MCF 10A (cell line): ENCODE measurements at regions not wholly inside any gene's neighbourhood (a gene's known extent, or its start where the extent isn't known, plus 50 kb on each side); places are given as distances from the start of the nearest gene placed in this dataset.

Source experiments
- BruUV-seq: library from RNA; stranded (reverse); fragments of 400-500 nt; replicated peaks from 2 replicates; lab custom pipeline; 2021; lab: Mats Ljungman, UMichigan
- CTCF ChIA-PET: fragments of 300-600 bp; sonication (Branson Sonifier 250); formaldehyde crosslinking; extraction: SDS; loops from one replicate; lab custom pipeline; 2021; ENCODE audit warnings: antibody characterized with exemption, inconsistent platforms; lab: Yijun Ruan, JAX
- POLR2A ChIA-PET: fragments of 300-600, 350-650 bp; sonication (Branson Sonifier 250); formaldehyde crosslinking; extraction: SDS; loops from one replicate; lab custom pipeline; 2020; ENCODE audit warnings: antibody characterized with exemption, inconsistent platforms; lab: Yijun Ruan, JAX
- DNase-seq: peaks from one replicate; pipeline ENCODE4 v3.0.0-alpha.2; 2018; ENCODE audit not compliant: unreplicated experiment
- H3K27ac Mint-ChIP-seq: one replicate; pipeline ENCODE4 v1.8.0; 2022; ENCODE audit warnings: mild to moderate bottlenecking, low read depth, mixed read lengths; ENCODE audit not compliant: unreplicated experiment
- H3K27me3 Mint-ChIP-seq: one replicate; pipeline ENCODE4 v1.8.0; 2022; ENCODE audit warnings: mixed read lengths; ENCODE audit not compliant: insufficient read depth, unreplicated experiment
- H3K36me3 Mint-ChIP-seq: one replicate; pipeline ENCODE4 v1.8.0; 2022; ENCODE audit warnings: mild to moderate bottlenecking, moderate library complexity, mixed read lengths; ENCODE audit not compliant: insufficient read depth, unreplicated experiment
- H3K4me1 Mint-ChIP-seq: one replicate; pipeline ENCODE4 v1.8.0; 2022; ENCODE audit warnings: mixed read lengths; ENCODE audit not compliant: insufficient read depth, unreplicated experiment
- H3K4me3 Mint-ChIP-seq: one replicate; pipeline ENCODE4 v1.8.0; 2022; ENCODE audit warnings: mild to moderate bottlenecking, moderate library complexity, mixed read lengths; ENCODE audit not compliant: unreplicated experiment
- H3K9me3 Mint-ChIP-seq: one replicate; pipeline ENCODE4 v1.8.0; 2022; ENCODE audit warnings: mixed read lengths; ENCODE audit not compliant: unreplicated experiment
- intact Hi-C: fragments of 100-400 bp; cut with micrococcal nuclease; formaldehyde crosslinking; loops from 2 replicates; pipeline ENCODE4 v1.14.1; 2022
- TF ChIP-seq, protein P1 (sequence below): fragments of 200-600 bp; IDR thresholded peaks from one replicate; pipeline ENCODE4 v1.8.0; 2022; ENCODE audit warnings: antibody characterized with exemption, mild to moderate bottlenecking; ENCODE audit not compliant: unreplicated experiment

DNA sequence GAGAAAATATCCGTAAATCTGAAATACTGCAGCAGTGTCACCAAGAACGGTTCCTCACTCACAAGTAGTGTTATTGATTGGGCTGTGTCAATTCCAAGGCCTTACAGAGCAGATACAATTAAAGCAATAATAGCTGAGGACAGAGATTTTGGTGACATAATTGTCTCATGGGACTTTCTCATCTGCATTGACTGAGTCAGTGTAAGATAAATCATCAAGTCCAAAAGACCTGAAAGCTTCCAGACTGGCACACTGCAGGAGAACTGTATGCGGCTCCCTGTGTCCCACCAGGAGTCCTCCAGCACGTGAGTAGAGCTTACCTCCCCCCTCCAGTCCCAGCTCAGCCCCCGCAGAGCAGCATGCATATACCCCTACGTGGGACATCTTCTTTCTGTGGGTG, 655.2 kb upstream of the ARID1B start:
- Mint-ChIP-seq H3K4me1 (peaks cover 5% of the 10 kb centered on the region), H3K36me3 (no peaks in the 10 kb centered on the region), H3K4me3 (no peak overlapping the region), H3K27ac (no peak overlapping the region), H3K27me3 (no peaks in the 10 kb centered on the region), H3K9me3 (peaks cover 11% of the 10 kb centered on the region)
- no TSS peak for BruUV-seq
- intact Hi-C loops = no loop called here
- POLR2A ChIA-PET = no interaction called here
- CTCF ChIA-PET = interaction anchor here (0.6 kb wide), 1 partner anchor 12 kb away, joined by 3 read pairs; no protein-coding TSS in a partner anchor
- TF ChIP-seq, protein P1, sequence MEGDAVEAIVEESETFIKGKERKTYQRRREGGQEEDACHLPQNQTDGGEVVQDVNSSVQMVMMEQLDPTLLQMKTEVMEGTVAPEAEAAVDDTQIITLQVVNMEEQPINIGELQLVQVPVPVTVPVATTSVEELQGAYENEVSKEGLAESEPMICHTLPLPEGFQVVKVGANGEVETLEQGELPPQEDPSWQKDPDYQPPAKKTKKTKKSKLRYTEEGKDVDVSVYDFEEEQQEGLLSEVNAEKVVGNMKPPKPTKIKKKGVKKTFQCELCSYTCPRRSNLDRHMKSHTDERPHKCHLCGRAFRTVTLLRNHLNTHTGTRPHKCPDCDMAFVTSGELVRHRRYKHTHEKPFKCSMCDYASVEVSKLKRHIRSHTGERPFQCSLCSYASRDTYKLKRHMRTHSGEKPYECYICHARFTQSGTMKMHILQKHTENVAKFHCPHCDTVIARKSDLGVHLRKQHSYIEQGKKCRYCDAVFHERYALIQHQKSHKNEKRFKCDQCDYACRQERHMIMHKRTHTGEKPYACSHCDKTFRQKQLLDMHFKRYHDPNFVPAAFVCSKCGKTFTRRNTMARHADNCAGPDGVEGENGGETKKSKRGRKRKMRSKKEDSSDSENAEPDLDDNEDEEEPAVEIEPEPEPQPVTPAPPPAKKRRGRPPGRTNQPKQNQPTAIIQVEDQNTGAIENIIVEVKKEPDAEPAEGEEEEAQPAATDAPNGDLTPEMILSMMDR = no peak
- DNase-seq = no peak

DNA sequence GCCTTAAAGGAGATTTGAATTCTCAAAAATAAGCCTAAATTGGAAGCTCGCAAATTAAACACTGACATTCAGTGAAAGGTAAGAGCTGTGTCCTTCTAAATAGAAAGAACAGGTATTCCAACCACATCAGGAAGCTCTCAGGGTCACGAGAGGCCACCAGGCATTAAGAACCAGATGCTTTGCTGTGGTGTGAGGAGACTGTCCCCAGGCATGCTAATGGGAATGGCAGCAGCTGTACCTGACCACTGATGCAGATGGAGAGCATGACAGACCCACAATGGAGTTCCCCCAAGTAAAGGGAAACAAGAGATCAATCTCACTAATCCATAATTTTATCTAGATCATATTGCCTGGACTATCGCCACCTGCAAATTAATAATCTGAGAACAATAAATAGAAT, 658.9 kb upstream of the NOX3 start:
- BruUV-seq = no TSS peak
- Mint-ChIP-seq H3K36me3 (no peaks in the 10 kb centered on the region), H3K27me3 (no peaks in the 10 kb centered on the region), H3K4me3 (no peak overlapping the region), H3K9me3 (no peaks in the 10 kb centered on the region), H3K27ac (no peak overlapping the region), H3K4me1 (no peaks in the 10 kb centered on the region)
- ChIA-PET CTCF (interaction anchor here (0.6 to 0.7 kb wide), 2 partner anchors 357 to 931 kb away, joined by 3 read pairs; no protein-coding TSS in a partner anchor), POLR2A (interaction anchor here (0.5 kb wide), 1 partner anchor 213 kb away, joined by 3 read pairs; no protein-coding TSS in a partner anchor)
- no peak for DNase-seq
- intact Hi-C loops = no loop called here
- TF ChIP-seq, protein P1 = no peak

DNA sequence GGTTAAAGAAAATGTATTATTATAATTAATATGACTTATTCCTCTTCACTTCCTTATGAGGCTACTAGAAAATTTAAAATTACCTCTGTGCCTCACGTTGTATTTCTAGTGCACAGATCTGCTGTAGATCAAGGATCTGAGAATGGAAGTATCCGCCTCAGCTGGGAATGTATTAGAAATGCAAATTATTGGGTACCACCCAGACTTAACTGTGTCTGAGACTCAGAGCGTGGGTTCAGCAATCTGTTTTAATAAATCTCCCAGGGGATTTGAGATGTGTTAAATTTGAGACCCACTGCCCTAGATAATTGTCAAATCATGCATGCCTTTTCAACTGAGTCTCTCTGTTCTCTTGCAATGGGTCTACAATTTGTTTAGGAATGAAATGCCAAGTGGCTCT, 658.0 kb upstream of the NOX3 start:
- CTCF ChIA-PET = interaction anchor here (0.6 kb wide), 1 partner anchor 932 kb away, joined by 3 read pairs; no protein-coding TSS in a partner anchor
- H3K36me3 Mint-ChIP-seq = no peaks in the 10 kb centered on the region
- DNase-seq = no peak
- no peaks in the 10 kb centered on the region for H3K4me1 Mint-ChIP-seq
- POLR2A ChIA-PET = no interaction called here
- no peaks in the 10 kb centered on the region for H3K27me3 Mint-ChIP-seq
- no peaks in the 10 kb centered on the region for H3K9me3 Mint-ChIP-seq
- H3K27ac Mint-ChIP-seq = no peak overlapping the region
- TF ChIP-seq, protein P1 = no peak
- BruUV-seq = no TSS peak
- intact Hi-C loops = no loop called here
- no peak overlapping the region for H3K4me3 Mint-ChIP-seq

DNA sequence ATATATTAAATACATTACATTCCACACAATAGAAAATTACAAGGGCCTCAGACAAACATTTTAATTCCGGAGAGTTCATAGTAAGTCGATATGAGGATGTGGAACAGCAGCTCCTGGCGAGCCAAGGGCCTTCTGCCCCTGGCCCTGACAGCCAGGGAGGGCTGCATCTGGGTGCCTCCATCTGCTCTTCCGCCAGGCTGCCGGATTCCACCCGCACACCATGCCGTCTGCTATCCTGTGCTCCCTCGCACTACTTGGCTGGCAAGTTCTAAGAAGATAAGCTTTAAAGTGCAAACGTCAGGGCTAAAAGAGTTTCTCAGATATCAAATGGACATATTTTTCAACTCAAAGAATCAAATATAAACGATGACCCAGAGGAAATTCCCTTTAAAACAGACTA, 656.3 kb upstream of the NOX3 start:
- no peaks in the 10 kb centered on the region for H3K36me3 Mint-ChIP-seq
- no peaks in the 10 kb centered on the region for H3K4me1 Mint-ChIP-seq
- DNase-seq = no peak
- no peaks in the 10 kb centered on the region for H3K9me3 Mint-ChIP-seq
- no peaks in the 10 kb centered on the region for H3K27me3 Mint-ChIP-seq
- POLR2A ChIA-PET = no interaction called here
- CTCF ChIA-PET = interaction anchor here (1.3 kb wide), 1 partner anchor 10 kb away, joined by 3 read pairs; no protein-coding TSS in a partner anchor
- H3K4me3 Mint-ChIP-seq = no peak overlapping the region
- H3K27ac Mint-ChIP-seq = no peak overlapping the region
- no TSS peak for BruUV-seq
- intact Hi-C loops = no loop called here
- TF ChIP-seq, protein P1 = no peak
